B cell (primary cell): ENCODE measurements at regions not wholly inside any gene's neighbourhood (a gene's known extent, or its start where the extent isn't known, plus 50 kb on each side); places are given as distances from the start of the nearest gene placed in this dataset.

ENCODE experiments used
- EZH2 ChIP-seq: IDR thresholded peaks from 2 replicates; pipeline ENCODE4 v1.6.1; 2012; ENCODE audit warnings: borderline replicate concordance, low read depth, mild to moderate bottlenecking, moderate library complexity, low read length; ENCODE audit not compliant: insufficient read depth, poor library complexity, severe bottlenecking
- TF ChIP-seq, protein P1 (sequence below): fragments of 200-600 bp; IDR thresholded peaks from one replicate; pipeline ENCODE4 v1.8.0; 2022; ENCODE audit warnings: antibody characterized with exemption, mild to moderate bottlenecking

DNA sequence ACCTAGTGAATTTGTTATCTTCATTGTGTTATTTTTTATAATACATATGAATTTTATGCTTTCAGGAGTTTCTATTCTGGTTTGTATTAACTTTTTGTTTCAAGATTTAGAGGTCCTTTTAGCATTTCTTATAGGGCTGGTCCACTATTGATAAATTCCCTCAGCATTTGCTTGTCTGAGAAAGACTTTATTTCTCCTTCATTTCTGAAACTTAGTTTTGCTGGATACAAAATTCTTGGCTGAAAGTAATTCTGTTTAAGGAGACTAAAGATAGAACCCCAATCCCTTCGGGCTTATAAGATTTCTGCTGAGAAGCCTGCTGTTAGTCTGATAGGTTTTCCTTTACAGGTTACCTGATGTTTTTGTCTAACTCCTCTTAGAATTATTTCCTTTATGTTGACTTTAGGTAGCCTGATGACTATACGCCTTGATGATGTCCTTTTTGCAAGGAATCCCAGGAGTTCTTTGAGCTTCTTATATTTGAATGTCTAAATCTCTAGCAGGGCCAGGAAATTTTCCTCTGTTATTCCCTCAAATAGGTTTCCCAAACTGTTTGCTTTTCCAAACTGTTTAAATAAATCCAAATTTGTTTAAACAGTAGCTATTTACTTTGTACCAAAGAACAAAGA, 127.1 kb downstream of the CYSLTR2 start:
- TF ChIP-seq, protein P1, sequence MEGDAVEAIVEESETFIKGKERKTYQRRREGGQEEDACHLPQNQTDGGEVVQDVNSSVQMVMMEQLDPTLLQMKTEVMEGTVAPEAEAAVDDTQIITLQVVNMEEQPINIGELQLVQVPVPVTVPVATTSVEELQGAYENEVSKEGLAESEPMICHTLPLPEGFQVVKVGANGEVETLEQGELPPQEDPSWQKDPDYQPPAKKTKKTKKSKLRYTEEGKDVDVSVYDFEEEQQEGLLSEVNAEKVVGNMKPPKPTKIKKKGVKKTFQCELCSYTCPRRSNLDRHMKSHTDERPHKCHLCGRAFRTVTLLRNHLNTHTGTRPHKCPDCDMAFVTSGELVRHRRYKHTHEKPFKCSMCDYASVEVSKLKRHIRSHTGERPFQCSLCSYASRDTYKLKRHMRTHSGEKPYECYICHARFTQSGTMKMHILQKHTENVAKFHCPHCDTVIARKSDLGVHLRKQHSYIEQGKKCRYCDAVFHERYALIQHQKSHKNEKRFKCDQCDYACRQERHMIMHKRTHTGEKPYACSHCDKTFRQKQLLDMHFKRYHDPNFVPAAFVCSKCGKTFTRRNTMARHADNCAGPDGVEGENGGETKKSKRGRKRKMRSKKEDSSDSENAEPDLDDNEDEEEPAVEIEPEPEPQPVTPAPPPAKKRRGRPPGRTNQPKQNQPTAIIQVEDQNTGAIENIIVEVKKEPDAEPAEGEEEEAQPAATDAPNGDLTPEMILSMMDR, result no peak
- no peak for TF ChIP-seq EZH2
